Natural killer cell treated with Interleukin-12 subunit alpha and Interleukin-12 subunit beta and Interleukin-15 and Interleukin-18, amount 100 ng/mL, for 72 hours (primary cell): ENCODE measurements at regions not wholly inside any gene's neighbourhood (a gene's known extent, or its start where the extent isn't known, plus 50 kb on each side); places are given as distances from the start of the nearest gene placed in this dataset.
A peak's percentile ranks its signal among the peaks of the same experiment; 100 is the strongest.
"Not testable (repeated sequence)": the region's sequence is repeated elsewhere in the genome, so short reads cannot be mapped to it uniquely, and the experiment has no call there.

Source experiments
- ATAC-seq, 2 donors: fragments of 150-1000 bp; cut with Tn5 transposase in 1 of 2; sonication (Bioruptor Pico), chemical (Tn5 transposase) in 1 of 2; 2 replicates each; pipeline ENCODE4 v1.10.0; 2021
- DNase-seq: peaks from one replicate; pipeline ENCODE4 v3.0.0; 2022; ENCODE audit warnings: low spot score
- H3K27ac Mint-ChIP-seq, 2 donors: 1 replicate in 1 of 2; 2 replicates in 1 of 2; pipeline ENCODE4 v1.8.0; 2022; ENCODE audit warnings: mixed read lengths in 2 of 2, mild to moderate bottlenecking in 1 of 2, moderate library complexity in 1 of 2
- H3K27me3 Mint-ChIP-seq, 2 donors: 1 replicate in 1 of 2; 2 replicates in 1 of 2; pipeline ENCODE4 v1.8.0; 2022; ENCODE audit warnings: mixed read lengths in 2 of 2
- H3K36me3 Mint-ChIP-seq: one replicate; pipeline ENCODE4 v1.8.0; 2022; ENCODE audit warnings: mixed read lengths
- H3K4me1 Mint-ChIP-seq, 2 donors: 1 replicate in 1 of 2; 2 replicates in 1 of 2; pipeline ENCODE4 v1.8.0; 2022; ENCODE audit warnings: low read depth in 2 of 2, mixed read lengths in 2 of 2, mild to moderate bottlenecking in 1 of 2
- H3K4me3 Mint-ChIP-seq: one replicate; pipeline ENCODE4 v1.8.0; 2022; ENCODE audit warnings: mixed read lengths
- H3K9me3 Mint-ChIP-seq: 2 replicates; pipeline ENCODE4 v1.8.0; 2022; ENCODE audit warnings: mixed read lengths

DNA sequence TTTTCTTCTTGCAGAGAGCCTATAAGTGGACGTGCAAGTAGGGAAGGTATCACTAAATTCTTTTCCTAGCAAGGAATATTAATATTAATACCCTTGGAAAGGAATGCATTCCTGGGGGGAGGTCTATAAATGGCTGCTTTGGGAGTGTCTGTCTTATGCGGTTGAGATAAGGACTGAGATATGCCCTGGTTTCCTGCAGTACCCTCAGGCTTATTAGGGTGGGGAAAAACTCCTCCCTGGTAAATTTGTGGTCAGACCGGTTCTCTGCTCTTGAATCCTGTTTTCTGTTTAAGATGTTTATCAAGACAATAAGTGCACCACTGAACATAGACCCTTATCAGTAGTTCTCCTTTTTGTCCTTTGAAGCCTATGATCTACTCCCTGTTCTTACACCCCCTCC, 155.2 kb downstream of the COPS8 start:
- not testable (repeated sequence) for H3K27ac Mint-ChIP-seq, H3K9me3 Mint-ChIP-seq, H3K4me3 Mint-ChIP-seq, H3K36me3 Mint-ChIP-seq, H3K4me1 Mint-ChIP-seq, ATAC-seq, DNase-seq
- peaks cover 21 to 28% of the 10 kb centered on the region in 2 donors for H3K27me3 Mint-ChIP-seq

DNA sequence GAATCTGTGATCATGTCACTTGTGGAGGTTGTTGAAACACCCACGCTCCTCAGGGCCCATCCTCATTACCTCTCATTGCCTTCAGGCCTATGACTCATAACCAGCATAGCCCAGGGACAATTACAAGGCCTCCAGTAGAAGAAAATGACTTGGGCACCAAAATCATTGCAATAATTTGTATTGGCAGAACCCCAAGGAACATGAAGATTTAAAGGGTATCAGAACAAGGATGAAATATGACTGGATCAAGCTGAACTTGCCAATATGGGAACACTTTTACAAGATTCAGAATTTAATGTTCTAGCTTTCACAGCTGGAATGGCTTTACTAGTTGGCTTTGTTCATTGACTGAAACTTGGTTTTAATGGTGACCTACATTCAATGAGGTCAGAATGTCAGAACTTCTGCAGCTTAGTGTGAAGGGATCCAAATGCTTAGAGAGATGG, 156.4 kb downstream of the COPS8 start:
- Mint-ChIP-seq H3K4me3 (no peak overlapping the region), H3K4me1 (no peaks in the 10 kb centered on the region), H3K27me3 (peaks cover 16 to 21% of the 10 kb centered on the region in 2 donors)

GRCh38 chr2:237243487-237243886, 157.8 kb downstream of the COPS8 start:
- peaks cover 5% of the 10 kb centered on the region for H3K36me3 Mint-ChIP-seq
- no peak for ATAC-seq
- no peak for DNase-seq
- H3K4me3 Mint-ChIP-seq = no peak overlapping the region
- peaks cover 14 to 16% of the 10 kb centered on the region in 2 donors for H3K27me3 Mint-ChIP-seq
- no peak overlapping the region for H3K27ac Mint-ChIP-seq
- H3K4me1 Mint-ChIP-seq = no peaks in the 10 kb centered on the region
- peaks cover 7% of the 10 kb centered on the region for H3K9me3 Mint-ChIP-seq

More for the DNA sequence above, 156.4 kb downstream of the COPS8 start:
- DNase-seq (no peak), ATAC-seq (no peak)
- H3K36me3 Mint-ChIP-seq = peaks cover 5% of the 10 kb centered on the region
- peaks cover 7% of the 10 kb centered on the region for H3K9me3 Mint-ChIP-seq
- H3K27ac Mint-ChIP-seq = no peak overlapping the region

- H3K9me3 Mint-ChIP-seq = peaks cover 7% of the 10 kb centered on the region
- H3K4me1 Mint-ChIP-seq = no peaks in the 10 kb centered on the region
- H3K36me3 Mint-ChIP-seq = peaks cover 5% of the 10 kb centered on the region
- DNase-seq (no peak), ATAC-seq (no peak)
- no peak overlapping the region for H3K4me3 Mint-ChIP-seq
- peaks cover 12 to 15% of the 10 kb centered on the region in 2 donors for H3K27me3 Mint-ChIP-seq
- no peak overlapping the region for H3K27ac Mint-ChIP-seq
Measured at GRCh38 chr2:237244178-237244577, 158.5 kb downstream of the COPS8 start.

DNA sequence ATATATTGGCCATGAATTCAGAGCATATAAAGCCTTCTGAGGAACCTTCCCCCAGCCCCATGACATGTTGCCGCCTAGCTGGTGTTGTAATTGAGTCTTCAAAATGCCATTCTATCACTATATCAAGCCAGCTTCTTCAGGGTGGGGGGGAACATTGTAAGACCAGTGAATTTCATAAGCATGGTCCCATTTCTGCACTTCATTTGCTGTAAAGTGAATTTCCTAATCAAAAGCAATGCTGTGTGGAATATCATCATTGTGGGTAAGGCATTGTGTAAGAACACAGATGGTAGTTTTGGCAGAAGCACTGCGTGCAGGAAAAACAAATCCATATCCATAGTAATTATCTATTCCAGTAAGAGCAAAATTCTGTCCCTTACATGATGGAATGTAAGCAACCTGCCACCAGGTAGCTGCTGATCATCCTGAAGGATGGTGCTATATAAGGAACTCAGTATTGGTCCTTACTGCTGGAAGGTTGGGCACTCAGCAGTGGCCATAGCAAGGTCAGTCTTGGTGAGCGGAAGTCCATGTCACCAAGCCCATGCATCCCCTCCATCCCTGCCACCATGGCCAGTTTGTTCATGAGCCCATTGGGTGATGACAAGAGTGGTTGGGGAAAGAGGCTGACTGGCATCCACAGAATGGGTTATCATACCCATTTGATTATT, 159.4 kb downstream of the COPS8 start:
- peaks cover 5% of the 10 kb centered on the region for H3K36me3 Mint-ChIP-seq
- no peak overlapping the region for H3K27ac Mint-ChIP-seq
- ATAC-seq (no peak), DNase-seq (no peak)
- peaks cover 7% of the 10 kb centered on the region for H3K9me3 Mint-ChIP-seq
- H3K4me3 Mint-ChIP-seq = no peak overlapping the region
- H3K27me3 Mint-ChIP-seq = peaks cover 15 to 17% of the 10 kb centered on the region in 2 donors
- H3K4me1 Mint-ChIP-seq = no peaks in the 10 kb centered on the region

GRCh38 chr2:237250599-237250998, 163.4 kb downstream of the COL6A3 start:
- no peak for DNase-seq
- Mint-ChIP-seq H3K36me3 (no peaks in the 10 kb centered on the region), H3K9me3 (no peaks in the 10 kb centered on the region), H3K4me1 (no peaks in the 10 kb centered on the region), H3K27ac (no peak overlapping the region), H3K4me3 (no peak overlapping the region), H3K27me3 (peaks cover 17 to 31% of the 10 kb centered on the region in 2 donors)
- ATAC-seq = no peak

GRCh38 chr2:237251986-237252385, 162.0 kb downstream of the COL6A3 start:
- Mint-ChIP-seq H3K4me1 (no peaks in the 10 kb centered on the region), H3K27me3 (peaks cover 15 to 31% of the 10 kb centered on the region in 2 donors), H3K4me3 (no peak overlapping the region), H3K27ac (no peak overlapping the region), H3K9me3 (no peaks in the 10 kb centered on the region), H3K36me3 (no peaks in the 10 kb centered on the region)
- no peak for DNase-seq
- no peak for ATAC-seq

- DNase-seq = no peak
- Mint-ChIP-seq H3K36me3 (no peaks in the 10 kb centered on the region), H3K4me3 (no peak overlapping the region), H3K9me3 (no peaks in the 10 kb centered on the region), H3K27me3 (peaks cover 16 to 31% of the 10 kb centered on the region in 2 donors), H3K4me1 (peaks cover 0 to 5% of the 10 kb centered on the region in 2 donors), H3K27ac (no peak overlapping the region)
- ATAC-seq = no peak
Measured at GRCh38 chr2:237253046-237253702, 160.8 kb downstream of the COL6A3 start.

GRCh38 chr2:237254369-237254861, 159.5 kb downstream of the COL6A3 start:
- no peaks in the 10 kb centered on the region for H3K9me3 Mint-ChIP-seq
- ATAC-seq (no peak), DNase-seq (no peak)
- H3K4me3 Mint-ChIP-seq = no peak overlapping the region
- peaks cover 12 to 33% of the 10 kb centered on the region in 2 donors for H3K27me3 Mint-ChIP-seq
- no peak overlapping the region for H3K27ac Mint-ChIP-seq
- H3K36me3 Mint-ChIP-seq = no peaks in the 10 kb centered on the region
- peaks cover 4 to 5% of the 10 kb centered on the region in 2 donors for H3K4me1 Mint-ChIP-seq

DNA sequence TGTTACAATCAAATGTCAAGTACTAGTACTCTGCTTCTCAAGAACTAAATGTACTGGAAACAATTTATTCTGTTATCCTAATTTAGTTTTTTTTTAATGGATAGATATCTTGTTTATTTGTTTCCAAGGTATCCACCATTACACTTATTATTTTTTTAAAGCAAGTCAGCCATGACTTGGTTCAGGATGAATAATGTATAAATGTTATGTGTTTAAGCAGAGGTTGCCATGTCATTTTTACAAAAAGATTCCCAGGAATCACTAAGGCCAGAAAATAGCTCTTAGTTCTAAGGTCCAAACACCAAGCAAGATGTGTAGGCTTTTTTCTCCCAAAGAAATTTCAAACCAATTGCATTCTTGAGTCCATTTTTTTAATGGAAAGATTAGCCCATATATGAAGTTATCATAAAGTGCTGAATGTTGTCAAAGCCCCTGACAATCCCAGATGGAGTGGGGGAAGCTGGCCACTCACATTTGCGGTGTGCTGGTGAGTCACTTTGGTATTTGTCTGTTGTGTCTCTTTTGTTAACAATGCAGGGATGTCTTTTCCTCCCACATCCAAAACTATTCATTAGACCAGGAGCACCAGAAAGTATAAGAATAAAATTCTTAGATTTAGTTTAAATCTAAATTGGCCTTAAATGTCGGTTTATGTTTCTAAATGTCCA, 158.9 kb downstream of the COL6A3 start:
- DNase-seq (no peak), ATAC-seq (no peak)

GRCh38 chr2:237256887-237257286, 157.1 kb downstream of the COL6A3 start:
- Mint-ChIP-seq H3K27me3 (peaks cover 8 to 26% of the 10 kb centered on the region in 2 donors), H3K4me3 (no peak overlapping the region), H3K4me1 (peaks cover 4 to 5% of the 10 kb centered on the region in 2 donors), H3K27ac (no peak overlapping the region), H3K9me3 (no peaks in the 10 kb centered on the region), H3K36me3 (no peaks in the 10 kb centered on the region)
- DNase-seq (no peak), ATAC-seq (no peak)

More for the DNA sequence above, 158.9 kb downstream of the COL6A3 start:
- no peaks in the 10 kb centered on the region for H3K36me3 Mint-ChIP-seq
- H3K27ac Mint-ChIP-seq = no peak overlapping the region
- H3K9me3 Mint-ChIP-seq = no peaks in the 10 kb centered on the region
- H3K27me3 Mint-ChIP-seq = peaks cover 12 to 29% of the 10 kb centered on the region in 2 donors
- H3K4me3 Mint-ChIP-seq = no peak overlapping the region
- peaks cover 4 to 5% of the 10 kb centered on the region in 2 donors for H3K4me1 Mint-ChIP-seq

DNA sequence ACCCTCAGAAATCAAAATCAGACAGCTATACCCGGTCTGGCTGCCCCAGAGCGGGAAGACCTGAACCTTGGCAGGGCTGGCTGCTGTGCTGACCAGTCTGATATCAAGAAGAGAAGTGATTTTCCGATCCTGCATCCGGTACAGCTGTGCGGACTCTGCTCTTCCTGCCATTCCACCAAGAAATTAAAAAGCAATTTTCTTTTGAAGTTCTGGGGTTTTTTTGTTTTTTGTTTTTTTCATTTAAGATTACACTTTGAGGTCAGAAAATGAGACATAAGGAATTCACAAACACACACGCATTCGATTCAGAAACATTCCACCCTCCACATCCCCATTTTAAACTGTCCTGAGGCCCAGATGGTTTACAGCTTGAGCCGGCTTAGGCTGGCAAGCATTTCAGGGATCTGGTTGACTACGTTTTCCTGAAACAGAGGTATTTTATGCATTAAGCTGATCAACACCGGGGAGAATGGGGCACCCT, 156.5 kb downstream of the COL6A3 start:
- no peak for DNase-seq
- Mint-ChIP-seq H3K4me3 (no peak overlapping the region), H3K36me3 (no peaks in the 10 kb centered on the region), H3K9me3 (no peaks in the 10 kb centered on the region), H3K4me1 (peaks cover 4 to 5% of the 10 kb centered on the region in 2 donors), H3K27ac (no peak overlapping the region), H3K27me3 (peaks cover 8 to 25% of the 10 kb centered on the region in 2 donors)
- no peak for ATAC-seq

DNA sequence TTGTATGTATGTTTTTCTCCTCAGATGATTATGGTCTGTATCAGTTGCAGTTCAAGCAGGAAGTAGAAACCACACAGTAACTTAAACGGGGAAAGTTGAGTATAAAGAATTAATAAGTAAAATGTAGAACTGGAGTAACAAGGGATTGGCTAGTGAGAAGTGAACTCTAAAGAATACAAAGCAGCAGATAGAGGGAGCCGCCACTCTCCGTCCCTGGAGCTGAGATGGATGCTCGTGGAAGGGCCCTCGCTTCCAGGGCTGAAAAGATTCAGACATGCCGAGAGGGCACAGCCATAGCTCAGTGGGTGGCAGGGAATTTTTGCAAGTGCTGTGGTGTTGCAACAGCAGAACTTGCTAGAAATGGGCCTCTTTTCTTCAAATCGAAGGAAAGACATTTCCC, 155.8 kb downstream of the COL6A3 start:
- peaks cover 5 to 20% of the 10 kb centered on the region in 2 donors for H3K27me3 Mint-ChIP-seq
- H3K4me3 Mint-ChIP-seq = no peak overlapping the region
- ATAC-seq (no peak), DNase-seq (no peak)
- no peaks in the 10 kb centered on the region for H3K36me3 Mint-ChIP-seq
- no peak overlapping the region for H3K27ac Mint-ChIP-seq
- peaks cover 4 to 5% of the 10 kb centered on the region in 2 donors for H3K4me1 Mint-ChIP-seq
- H3K9me3 Mint-ChIP-seq = no peaks in the 10 kb centered on the region

GRCh38 chr2:237258615-237259014, 155.3 kb downstream of the COL6A3 start:
- H3K27ac Mint-ChIP-seq = peak overlapping the region in 1 of 2 donors; percentile 26
- peaks cover 4 to 5% of the 10 kb centered on the region in 2 donors for H3K4me1 Mint-ChIP-seq
- no peaks in the 10 kb centered on the region for H3K36me3 Mint-ChIP-seq
- ATAC-seq = no peak
- no peak overlapping the region for H3K4me3 Mint-ChIP-seq
- no peaks in the 10 kb centered on the region for H3K9me3 Mint-ChIP-seq
- H3K27me3 Mint-ChIP-seq = peaks cover 3 to 15% of the 10 kb centered on the region in 2 donors
- DNase-seq = no peak
